ENCODE measurements at regions not wholly inside any gene's neighbourhood (a gene's known extent, or its start where the extent isn't known, plus 50 kb on each side); places are given as distances from the start of the nearest gene placed in this dataset.

DNA sequence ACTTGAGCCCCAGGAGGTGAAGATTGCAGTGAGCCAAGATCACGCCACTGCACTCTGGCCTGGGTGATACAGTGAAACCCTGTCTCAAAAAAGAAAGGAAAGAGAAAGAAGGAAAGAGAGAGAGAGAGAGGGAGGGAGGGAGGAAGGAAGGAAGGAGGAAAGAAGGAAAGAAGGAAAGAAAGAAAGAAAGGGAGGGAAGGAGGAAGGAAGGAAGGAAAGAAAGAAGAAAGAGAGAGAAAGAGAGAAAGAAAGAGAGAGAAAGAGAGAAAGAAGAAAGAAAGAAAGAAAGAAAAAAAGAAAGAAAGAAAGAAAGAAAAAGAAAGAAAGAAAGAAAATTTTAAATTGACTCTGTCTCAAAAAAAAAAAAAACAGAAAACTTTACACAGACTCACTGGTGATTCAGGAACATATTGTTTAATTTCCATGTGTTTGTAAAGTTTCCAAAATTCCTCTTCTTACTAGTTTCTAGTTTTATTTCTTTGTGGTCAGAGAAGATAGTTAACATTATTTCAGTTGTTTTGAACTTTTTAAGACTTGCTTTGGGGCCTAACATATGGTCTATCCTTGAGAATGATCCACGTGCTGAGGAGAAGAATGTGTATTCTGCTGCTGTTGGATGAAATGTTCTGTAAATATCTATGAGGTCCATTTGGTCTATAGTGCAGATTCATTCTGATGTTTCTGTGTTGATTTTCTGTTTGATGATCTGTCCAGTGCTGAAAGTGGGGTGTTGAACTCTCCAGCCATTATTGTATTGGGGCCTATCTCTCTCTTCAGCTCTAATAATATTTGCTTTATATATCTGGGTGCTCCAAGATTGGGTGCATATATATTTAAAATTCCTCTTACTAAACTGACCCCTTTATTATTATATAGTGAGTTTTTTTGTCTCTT, 204.4 kb upstream of the SERP2 start:
- H3K4me3 ChIP-seq (ENCODE audit: insufficient read length, low read depth), result no peak overlapping the region
- H3K4me1 ChIP-seq (ENCODE audit: insufficient read depth, insufficient read length), result no peaks in the 10 kb centered on the region
- no peaks in the 10 kb centered on the region for H3K27me3 ChIP-seq (ENCODE audit: insufficient read depth, insufficient read length)
- TF ChIP-seq SUZ12 (IDR thresholded peaks at IDR 0.05; ENCODE audit: extremely low read depth, insufficient read depth, insufficient read length) (no peak), YY1 (IDR thresholded peaks at IDR 0.05; ENCODE audit: insufficient read depth, insufficient read length) (no peak), ZNF274 (IDR thresholded peaks at IDR 0.05; ENCODE audit: low read depth, low read length) (no peak)
- peaks cover 4% of the 10 kb centered on the region; the same call in 1 of the 2 replicates for H3K9me3 ChIP-seq (ENCODE audit: insufficient read depth, low read length)
- no peak for DNase-seq (ENCODE audit: low read depth, low spot score)
- H3K9ac ChIP-seq (ENCODE audit: insufficient read length, low read depth), result no peak overlapping the region
- H3K36me3 ChIP-seq (ENCODE audit: insufficient read depth, insufficient read length, low read length), result no peaks in the 10 kb centered on the region

DNA sequence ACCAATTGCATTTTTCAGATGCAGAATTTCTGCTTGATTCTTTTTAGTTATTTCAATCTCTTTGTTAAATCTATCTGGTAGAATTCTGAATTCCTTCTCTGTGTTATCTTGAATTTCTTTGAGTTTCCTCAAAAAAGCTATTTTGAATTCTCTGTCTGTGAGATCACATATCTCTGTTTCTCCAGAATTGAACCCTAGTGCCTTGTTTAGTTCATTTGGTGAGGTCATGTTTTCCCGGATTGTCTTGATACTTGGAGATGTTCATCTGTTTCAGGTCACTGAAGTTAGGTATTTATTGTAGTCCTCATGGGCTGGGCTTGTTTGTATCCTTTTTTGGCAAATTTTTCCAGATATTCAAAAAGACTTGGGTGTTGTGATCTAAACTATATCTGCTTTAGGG, 202.9 kb upstream of the SERP2 start:
- no peaks in the 10 kb centered on the region for H3K36me3 ChIP-seq (ENCODE audit: insufficient read depth, insufficient read length, low read length)
- H3K27me3 ChIP-seq (ENCODE audit: insufficient read depth, insufficient read length), result no peaks in the 10 kb centered on the region
- H3K9ac ChIP-seq (ENCODE audit: insufficient read length, low read depth), result no peak overlapping the region
- no peak for DNase-seq (ENCODE audit: low read depth, low spot score)
- H3K4me3 ChIP-seq (ENCODE audit: insufficient read length, low read depth), result no peak overlapping the region
- peaks cover 17% of the 10 kb centered on the region; the same call in 1 of the 2 replicates for H3K9me3 ChIP-seq (ENCODE audit: insufficient read depth, low read length)
- no peaks in the 10 kb centered on the region for H3K4me1 ChIP-seq (ENCODE audit: insufficient read depth, insufficient read length)
- no peak for TF ChIP-seq SUZ12 (IDR thresholded peaks at IDR 0.05; ENCODE audit: extremely low read depth, insufficient read depth, insufficient read length)
- TF ChIP-seq ZNF274 (IDR thresholded peaks at IDR 0.05; ENCODE audit: low read depth, low read length), result no peak
- no peak for TF ChIP-seq YY1 (IDR thresholded peaks at IDR 0.05; ENCODE audit: insufficient read depth, insufficient read length)

DNA sequence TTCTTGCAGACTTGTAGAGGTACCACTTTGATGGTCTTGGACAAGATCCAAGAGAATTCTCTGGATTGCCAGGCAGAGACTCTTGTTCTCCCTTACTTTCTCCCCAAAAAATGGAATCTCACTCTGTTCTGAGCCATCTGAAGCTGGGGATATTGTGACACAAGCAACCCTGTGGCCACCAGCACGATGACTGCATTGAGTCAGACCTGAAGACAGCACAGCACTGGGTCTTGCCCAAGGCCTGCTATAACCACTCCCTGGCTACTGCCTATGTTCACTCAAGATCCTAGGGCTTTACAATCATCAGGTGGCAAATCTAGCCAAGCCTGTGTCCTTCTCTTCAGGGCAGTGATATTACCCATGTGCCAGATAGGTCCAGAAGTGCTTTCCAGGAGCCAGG, 202.5 kb upstream of the SERP2 start:
- Histone ChIP-seq H3K4me1 (ENCODE audit: insufficient read depth, insufficient read length) (no peaks in the 10 kb centered on the region), H3K27me3 (ENCODE audit: insufficient read depth, insufficient read length) (no peaks in the 10 kb centered on the region), H3K9me3 (ENCODE audit: insufficient read depth, low read length) (peaks cover 17% of the 10 kb centered on the region; the same call in 1 of the 2 replicates), H3K36me3 (ENCODE audit: insufficient read depth, insufficient read length, low read length) (no peaks in the 10 kb centered on the region), H3K9ac (ENCODE audit: insufficient read length, low read depth) (no peak overlapping the region), H3K4me3 (ENCODE audit: insufficient read length, low read depth) (no peak overlapping the region)
- no peak for TF ChIP-seq ZNF274 (IDR thresholded peaks at IDR 0.05; ENCODE audit: low read depth, low read length)
- no peak for TF ChIP-seq YY1 (IDR thresholded peaks at IDR 0.05; ENCODE audit: insufficient read depth, insufficient read length)
- no peak for TF ChIP-seq SUZ12 (IDR thresholded peaks at IDR 0.05; ENCODE audit: extremely low read depth, insufficient read depth, insufficient read length)
- DNase-seq (ENCODE audit: low read depth, low spot score), result no peak

DNA sequence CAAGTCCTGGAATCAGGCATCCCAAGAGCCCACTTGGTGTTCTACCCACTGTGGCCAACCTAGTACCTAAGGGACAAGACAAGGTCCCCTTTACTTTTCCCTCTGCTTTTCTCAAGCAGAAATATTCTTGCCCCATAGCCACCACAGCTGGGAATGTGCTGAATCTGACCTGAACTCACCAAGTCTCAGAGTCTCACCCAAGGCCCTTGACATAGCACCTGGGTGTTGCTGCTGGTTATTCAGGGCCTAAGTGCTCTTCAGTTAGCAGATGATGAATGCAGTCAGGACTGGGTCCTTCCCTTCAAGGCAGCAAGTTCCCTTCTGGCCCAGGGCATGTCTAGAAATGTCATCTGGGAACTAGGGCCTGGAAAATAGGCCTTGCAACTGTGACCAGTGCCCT, 201.8 kb upstream of the SERP2 start:
- TF ChIP-seq YY1 (IDR thresholded peaks at IDR 0.05; ENCODE audit: insufficient read depth, insufficient read length) (no peak), ZNF274 (IDR thresholded peaks at IDR 0.05; ENCODE audit: low read depth, low read length) (no peak), SUZ12 (IDR thresholded peaks at IDR 0.05; ENCODE audit: extremely low read depth, insufficient read depth, insufficient read length) (no peak)
- Histone ChIP-seq H3K4me1 (ENCODE audit: insufficient read depth, insufficient read length) (no peaks in the 10 kb centered on the region), H3K9me3 (ENCODE audit: insufficient read depth, low read length) (peaks cover 17% of the 10 kb centered on the region; the same call in 1 of the 2 replicates), H3K27me3 (ENCODE audit: insufficient read depth, insufficient read length) (no peaks in the 10 kb centered on the region), H3K36me3 (ENCODE audit: insufficient read depth, insufficient read length, low read length) (no peaks in the 10 kb centered on the region), H3K9ac (ENCODE audit: insufficient read length, low read depth) (no peak overlapping the region), H3K4me3 (ENCODE audit: insufficient read length, low read depth) (no peak overlapping the region)
- no peak for DNase-seq (ENCODE audit: low read depth, low spot score)

DNA sequence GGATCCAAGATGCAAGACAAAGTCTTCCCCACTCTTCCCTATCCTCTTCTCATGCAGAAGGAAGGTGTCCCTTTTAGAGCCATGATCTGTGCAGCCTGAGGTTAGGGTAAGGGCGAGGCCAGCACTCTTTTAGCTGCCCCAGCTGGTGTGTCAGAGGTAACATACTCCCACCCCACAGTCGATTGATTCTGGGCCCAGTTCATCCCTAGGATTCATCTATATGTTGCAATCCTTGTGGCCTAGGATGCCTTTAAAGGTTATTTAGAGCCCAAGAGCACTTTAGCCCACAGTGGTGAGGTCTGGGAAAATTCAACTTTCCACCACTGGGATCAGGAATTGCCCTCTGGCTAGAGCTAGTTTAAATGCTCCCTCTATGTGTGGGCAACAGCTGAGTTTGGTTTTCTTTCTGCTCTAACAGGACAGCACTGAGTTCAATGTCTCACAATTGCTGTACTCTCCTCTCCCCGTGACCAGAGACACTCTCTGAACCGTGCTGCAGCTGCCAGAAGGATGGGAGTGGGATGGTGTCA, 201.3 kb upstream of the SERP2 start:
- TF ChIP-seq ZNF274 (IDR thresholded peaks at IDR 0.05; ENCODE audit: low read depth, low read length) (no peak), SUZ12 (IDR thresholded peaks at IDR 0.05; ENCODE audit: extremely low read depth, insufficient read depth, insufficient read length) (no peak), YY1 (IDR thresholded peaks at IDR 0.05; ENCODE audit: insufficient read depth, insufficient read length) (no peak)
- no peak overlapping the region for H3K4me3 ChIP-seq (ENCODE audit: insufficient read length, low read depth)
- no peaks in the 10 kb centered on the region for H3K27me3 ChIP-seq (ENCODE audit: insufficient read depth, insufficient read length)
- no peak overlapping the region for H3K9ac ChIP-seq (ENCODE audit: insufficient read length, low read depth)
- H3K36me3 ChIP-seq (ENCODE audit: insufficient read depth, insufficient read length, low read length), result no peaks in the 10 kb centered on the region
- H3K4me1 ChIP-seq (ENCODE audit: insufficient read depth, insufficient read length), result no peaks in the 10 kb centered on the region
- no peak for DNase-seq (ENCODE audit: low read depth, low spot score)
- peaks cover 17% of the 10 kb centered on the region; the same call in 1 of the 2 replicates for H3K9me3 ChIP-seq (ENCODE audit: insufficient read depth, low read length)

DNA sequence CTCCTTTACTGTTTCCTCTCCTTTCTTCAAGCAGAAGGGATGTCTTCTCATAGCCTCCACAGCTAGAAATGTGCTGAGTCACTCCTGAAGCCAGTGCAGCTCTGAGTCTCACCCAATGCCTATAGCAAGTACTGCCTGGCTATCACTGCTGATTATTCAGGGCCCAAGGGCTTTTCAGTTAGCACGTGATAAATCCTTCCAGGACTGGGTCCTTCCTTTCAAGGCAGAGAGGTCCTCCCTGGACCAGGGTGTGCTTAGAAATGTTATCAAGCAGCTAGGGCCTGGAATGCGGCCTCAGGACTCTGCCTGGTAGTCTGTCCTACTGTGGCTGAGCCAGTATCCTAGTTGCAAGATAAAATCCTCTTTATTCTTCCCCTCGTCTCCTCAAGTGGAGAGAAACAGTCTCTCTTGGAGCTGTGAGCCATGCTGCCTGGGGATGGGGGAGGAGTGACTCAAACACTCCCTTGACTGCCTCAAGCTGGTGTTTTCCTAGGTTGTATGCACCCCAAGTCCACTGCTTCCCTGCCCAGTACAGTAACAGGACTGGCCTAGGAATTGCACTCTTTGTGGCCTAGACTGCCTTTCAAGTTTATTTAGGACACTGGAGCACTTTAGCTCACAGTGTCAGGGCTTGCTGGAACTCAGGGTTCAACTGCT, 198.7 kb upstream of the SERP2 start:
- Histone ChIP-seq H3K4me1 (ENCODE audit: insufficient read depth, insufficient read length) (no peaks in the 10 kb centered on the region), H3K9ac (ENCODE audit: insufficient read length, low read depth) (no peak overlapping the region), H3K4me3 (ENCODE audit: insufficient read length, low read depth) (no peak overlapping the region), H3K36me3 (ENCODE audit: insufficient read depth, insufficient read length, low read length) (no peaks in the 10 kb centered on the region), H3K27me3 (ENCODE audit: insufficient read depth, insufficient read length) (no peaks in the 10 kb centered on the region), H3K9me3 (ENCODE audit: insufficient read depth, low read length) (peaks cover 17% of the 10 kb centered on the region; the same call in 1 of the 2 replicates)
- TF ChIP-seq ZNF274 (IDR thresholded peaks at IDR 0.05; ENCODE audit: low read depth, low read length), result no peak
- no peak for TF ChIP-seq SUZ12 (IDR thresholded peaks at IDR 0.05; ENCODE audit: extremely low read depth, insufficient read depth, insufficient read length)
- no peak for TF ChIP-seq YY1 (IDR thresholded peaks at IDR 0.05; ENCODE audit: insufficient read depth, insufficient read length)
- no peak for DNase-seq (ENCODE audit: low read depth, low spot score)

DNA sequence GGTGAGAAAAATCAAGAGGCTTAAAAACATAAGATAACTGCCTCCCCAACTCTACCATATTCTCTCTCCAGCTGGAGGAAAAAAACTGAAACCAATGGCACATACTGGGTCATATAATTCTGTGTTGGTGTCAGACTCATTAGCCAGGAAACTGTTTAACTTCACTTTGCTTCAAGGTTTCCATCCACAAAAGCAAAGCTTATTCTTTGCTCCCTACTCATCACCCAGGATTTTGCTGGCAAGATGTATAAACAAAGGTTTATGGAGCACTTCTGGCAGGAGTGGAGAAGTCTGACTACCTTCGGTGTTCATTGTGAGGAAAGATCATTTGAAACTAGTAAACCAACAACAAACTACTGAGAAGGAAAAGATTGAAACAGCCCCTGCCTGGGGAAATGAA, 197.5 kb upstream of the SERP2 start:
- no peak overlapping the region for H3K9ac ChIP-seq (ENCODE audit: insufficient read length, low read depth)
- peaks cover 17% of the 10 kb centered on the region; the same call in 1 of the 2 replicates for H3K9me3 ChIP-seq (ENCODE audit: insufficient read depth, low read length)
- DNase-seq (ENCODE audit: low read depth, low spot score), result no peak
- TF ChIP-seq ZNF274 (IDR thresholded peaks at IDR 0.05; ENCODE audit: low read depth, low read length) (no peak), SUZ12 (IDR thresholded peaks at IDR 0.05; ENCODE audit: extremely low read depth, insufficient read depth, insufficient read length) (no peak), YY1 (IDR thresholded peaks at IDR 0.05; ENCODE audit: insufficient read depth, insufficient read length) (no peak)
- H3K36me3 ChIP-seq (ENCODE audit: insufficient read depth, insufficient read length, low read length), result no peaks in the 10 kb centered on the region
- H3K27me3 ChIP-seq (ENCODE audit: insufficient read depth, insufficient read length), result no peaks in the 10 kb centered on the region
- no peak overlapping the region for H3K4me3 ChIP-seq (ENCODE audit: insufficient read length, low read depth)
- H3K4me1 ChIP-seq (ENCODE audit: insufficient read depth, insufficient read length), result no peaks in the 10 kb centered on the region
